BE2C (cell line): ENCODE measurements at regions not wholly inside any gene's neighbourhood (a gene's known extent, or its start where the extent isn't known, plus 50 kb on each side); places are given as distances from the start of the nearest gene placed in this dataset.
"Not testable (repeated sequence)": the region's sequence is repeated elsewhere in the genome, so short reads cannot be mapped to it uniquely, and the experiment has no call there.

Source experiments
- DNase-seq: peaks from one replicate; pipeline ENCODE4 v3.0.0-alpha.2; 2020
- H3K27me3 ChIP-seq: fragments of 250-450 bp; sonication (Bioruptor Pico); 2 replicates; pipeline ENCODE4 v1.5.1; 2020; ENCODE audit warnings: mild to moderate bottlenecking
- H3K36me3 ChIP-seq: fragments of 250-450 bp; sonication (Bioruptor Pico); 2 replicates; pipeline ENCODE4 v1.5.1; 2020; ENCODE audit warnings: mild to moderate bottlenecking
- H3K4me1 ChIP-seq: fragments of 250-450 bp; sonication (Bioruptor Pico); 2 replicates; pipeline ENCODE4 v1.5.1; 2020
- H3K4me3 ChIP-seq: 2 replicates; pipeline ENCODE4 v1.5.1; 2011; ENCODE audit warnings: low read depth, low read length
- H3K9me3 ChIP-seq: fragments of 250-450 bp; sonication (Bioruptor Pico); 2 replicates; pipeline ENCODE4 v1.5.1; 2020
- CTCF ChIP-seq: IDR thresholded peaks from 2 replicates; pipeline ENCODE4 v1.5.1; 2012; ENCODE audit warnings: mild to moderate bottlenecking, low read depth, low read length

- H3K9me3 ChIP-seq = peaks cover 3% of the 10 kb centered on the region; the same call in 1 of the 2 replicates
Observed at GRCh38 chr11:71321433-71322191, 69.2 kb upstream of the SHANK2 start.

GRCh38 chr11:71316701-71317100 is 64.3 kb upstream of the SHANK2 start:
- no peak for TF ChIP-seq CTCF
- no peak for DNase-seq
- no peaks in the 10 kb centered on the region for H3K4me1 ChIP-seq
- no peaks in the 10 kb centered on the region for H3K36me3 ChIP-seq
- H3K27me3 ChIP-seq = no peaks in the 10 kb centered on the region; the same call in 1 of the 2 replicates
- H3K9me3 ChIP-seq = peaks cover 4% of the 10 kb centered on the region; the same call in 1 of the 2 replicates
- no peak overlapping the region for H3K4me3 ChIP-seq

More at GRCh38 chr11:71321433-71322191, 69.2 kb upstream of the SHANK2 start:
- H3K27me3 ChIP-seq = no peaks in the 10 kb centered on the region
- TF ChIP-seq CTCF = no peak
- no peaks in the 10 kb centered on the region for H3K4me1 ChIP-seq
- no peak overlapping the region for H3K4me3 ChIP-seq
- no peaks in the 10 kb centered on the region for H3K36me3 ChIP-seq
- DNase-seq = no peak

- not testable (repeated sequence) for H3K4me1 ChIP-seq, H3K9me3 ChIP-seq, H3K36me3 ChIP-seq, H3K27me3 ChIP-seq, H3K4me3 ChIP-seq, DNase-seq
Observed at GRCh38 chr11:71312616-71313015, 60.2 kb upstream of the SHANK2 start.

GRCh38 chr11:71311928-71312510 is 59.6 kb upstream of the SHANK2 start:
- Histone ChIP-seq H3K9me3 (peaks cover 4% of the 10 kb centered on the region; the same call in 1 of the 2 replicates), H3K36me3 (no peaks in the 10 kb centered on the region), H3K4me1 (no peaks in the 10 kb centered on the region), H3K27me3 (no peaks in the 10 kb centered on the region; the same call in 1 of the 2 replicates), H3K4me3 (no peak overlapping the region)
- no peak for TF ChIP-seq CTCF
- DNase-seq = no peak

- Histone ChIP-seq H3K4me3 (no peak overlapping the region), H3K36me3 (no peaks in the 10 kb centered on the region), H3K27me3 (no peaks in the 10 kb centered on the region; the same call in 1 of the 2 replicates), H3K9me3 (no peaks in the 10 kb centered on the region), H3K4me1 (no peaks in the 10 kb centered on the region)
- no peak for DNase-seq
- TF ChIP-seq CTCF = no peak
Observed at GRCh38 chr11:71311176-71311925, 59.0 kb upstream of the SHANK2 start.

- Histone ChIP-seq H3K36me3 (no peaks in the 10 kb centered on the region), H3K27me3 (no peaks in the 10 kb centered on the region; the same call in 1 of the 2 replicates), H3K4me3 (no peak overlapping the region), H3K4me1 (no peaks in the 10 kb centered on the region), H3K9me3 (no peaks in the 10 kb centered on the region)
- no peak for DNase-seq
- TF ChIP-seq CTCF = no peak
Observed at GRCh38 chr11:71310184-71310583, 57.8 kb upstream of the SHANK2 start.
